Activated naive CD4-positive, alpha-beta T cell treated with anti-CD3 and anti-CD28 coated beads, Interleukin-2, amount 10 ng/mL, durations not matched to agents 7 days and 5 days (primary cell): ENCODE measurements at regions not wholly inside any gene's neighbourhood (a gene's known extent, or its start where the extent isn't known, plus 50 kb on each side); places are given as distances from the start of the nearest gene placed in this dataset.

Experiments
- CTCF ChIA-PET: fragments of 350-600 bp; sonication (Branson Sonifier 250); formaldehyde crosslinking; loops from one replicate; lab custom pipeline; 2021; ENCODE audit warnings: antibody characterized with exemption; lab: Charles Lee
- DNase-seq: peaks from one replicate; pipeline ENCODE4 v3.0.0-alpha.2; 2020
- H3K27ac Mint-ChIP-seq: one replicate; pipeline ENCODE4 v1.8.0; 2021; ENCODE audit warnings: mild to moderate bottlenecking, moderate library complexity, mixed read lengths
- H3K27me3 Mint-ChIP-seq: one replicate; pipeline ENCODE4 v1.8.0; 2021; ENCODE audit warnings: mild to moderate bottlenecking, mixed read lengths
- H3K36me3 Mint-ChIP-seq: one replicate; pipeline ENCODE4 v1.8.0; 2021; ENCODE audit warnings: mixed read lengths
- H3K4me1 Mint-ChIP-seq: one replicate; pipeline ENCODE4 v1.8.0; 2021; ENCODE audit warnings: mixed read lengths
- H3K4me3 Mint-ChIP-seq: one replicate; pipeline ENCODE4 v1.8.0; 2021; ENCODE audit warnings: mild to moderate bottlenecking, moderate library complexity, mixed read lengths
- H3K9me3 Mint-ChIP-seq: one replicate; pipeline ENCODE4 v1.8.0; 2021; ENCODE audit warnings: mixed read lengths

- no peak overlapping the region for H3K27ac Mint-ChIP-seq
- H3K4me1 Mint-ChIP-seq: no peaks in the 10 kb centered on the region
- H3K27me3 Mint-ChIP-seq: peaks cover 3% of the 10 kb centered on the region
- no peaks in the 10 kb centered on the region for H3K36me3 Mint-ChIP-seq
- no peak for DNase-seq
- CTCF ChIA-PET: no interaction called here
- no peak overlapping the region for H3K4me3 Mint-ChIP-seq
- no peaks in the 10 kb centered on the region for H3K9me3 Mint-ChIP-seq
Measured at GRCh38 chr15:37223089-37223488, 122.7 kb upstream of the MEIS2 start.

- no peaks in the 10 kb centered on the region for H3K4me1 Mint-ChIP-seq
- H3K4me3 Mint-ChIP-seq: no peak overlapping the region
- no peak for DNase-seq
- H3K27me3 Mint-ChIP-seq: peaks cover 3% of the 10 kb centered on the region
- H3K36me3 Mint-ChIP-seq: no peaks in the 10 kb centered on the region
- CTCF ChIA-PET: no interaction called here
- H3K27ac Mint-ChIP-seq: no peak overlapping the region
- H3K9me3 Mint-ChIP-seq: no peaks in the 10 kb centered on the region
Measured at GRCh38 chr15:37229855-37230619, 129.7 kb upstream of the MEIS2 start.

- DNase-seq: no peak
- Mint-ChIP-seq H3K4me1 (no peaks in the 10 kb centered on the region), H3K4me3 (no peak overlapping the region), H3K27ac (no peak overlapping the region), H3K36me3 (no peaks in the 10 kb centered on the region), H3K9me3 (peaks cover 2% of the 10 kb centered on the region), H3K27me3 (no peaks in the 10 kb centered on the region)
- CTCF ChIA-PET: no interaction called here
Measured at GRCh38 chr15:37245358-37245757, 145.0 kb upstream of the MEIS2 start.

GRCh38 chr15:37246065-37246464, 145.7 kb upstream of the MEIS2 start:
- DNase-seq: no peak
- Mint-ChIP-seq H3K36me3 (no peaks in the 10 kb centered on the region), H3K4me1 (no peaks in the 10 kb centered on the region), H3K27ac (no peak overlapping the region), H3K9me3 (no peaks in the 10 kb centered on the region), H3K27me3 (no peaks in the 10 kb centered on the region), H3K4me3 (no peak overlapping the region)
- CTCF ChIA-PET: no interaction called here

GRCh38 chr15:37246856-37247255, 146.5 kb upstream of the MEIS2 start:
- Mint-ChIP-seq H3K27me3 (no peaks in the 10 kb centered on the region), H3K4me1 (no peaks in the 10 kb centered on the region), H3K36me3 (no peaks in the 10 kb centered on the region), H3K27ac (no peak overlapping the region), H3K4me3 (no peak overlapping the region), H3K9me3 (no peaks in the 10 kb centered on the region)
- CTCF ChIA-PET: no interaction called here
- no peak for DNase-seq

- no peak for DNase-seq
- no peaks in the 10 kb centered on the region for H3K4me1 Mint-ChIP-seq
- H3K27ac Mint-ChIP-seq: no peak overlapping the region
- H3K27me3 Mint-ChIP-seq: no peaks in the 10 kb centered on the region
- H3K9me3 Mint-ChIP-seq: no peaks in the 10 kb centered on the region
- no peak overlapping the region for H3K4me3 Mint-ChIP-seq
- CTCF ChIA-PET: no interaction called here
- no peaks in the 10 kb centered on the region for H3K36me3 Mint-ChIP-seq
Measured at GRCh38 chr15:37249249-37249648, 148.9 kb upstream of the MEIS2 start.

- no peak for DNase-seq
- H3K4me1 Mint-ChIP-seq: no peaks in the 10 kb centered on the region
Measured at GRCh38 chr15:37252530-37252929, 152.2 kb upstream of the MEIS2 start.

GRCh38 chr15:37253877-37254276, 153.5 kb upstream of the MEIS2 start:
- Mint-ChIP-seq H3K9me3 (no peaks in the 10 kb centered on the region), H3K4me3 (no peak overlapping the region), H3K36me3 (no peaks in the 10 kb centered on the region), H3K27ac (no peak overlapping the region), H3K4me1 (no peaks in the 10 kb centered on the region), H3K27me3 (no peaks in the 10 kb centered on the region)
- DNase-seq: no peak
- CTCF ChIA-PET: no interaction called here

More at GRCh38 chr15:37252530-37252929, 152.2 kb upstream of the MEIS2 start:
- Mint-ChIP-seq H3K9me3 (no peaks in the 10 kb centered on the region), H3K27me3 (no peaks in the 10 kb centered on the region), H3K4me3 (no peak overlapping the region), H3K36me3 (no peaks in the 10 kb centered on the region), H3K27ac (no peak overlapping the region)
- CTCF ChIA-PET: no interaction called here

GRCh38 chr15:37260255-37260654, 159.9 kb upstream of the MEIS2 start:
- peaks cover 7% of the 10 kb centered on the region for H3K9me3 Mint-ChIP-seq
- no peaks in the 10 kb centered on the region for H3K36me3 Mint-ChIP-seq
- no peak for DNase-seq
- CTCF ChIA-PET: no interaction called here
- H3K4me3 Mint-ChIP-seq: no peak overlapping the region
- H3K27me3 Mint-ChIP-seq: no peaks in the 10 kb centered on the region
- no peak overlapping the region for H3K27ac Mint-ChIP-seq
- no peaks in the 10 kb centered on the region for H3K4me1 Mint-ChIP-seq

GRCh38 chr15:37261685-37262084, 161.3 kb upstream of the MEIS2 start:
- DNase-seq: no peak
- Mint-ChIP-seq H3K4me3 (no peak overlapping the region), H3K9me3 (peaks cover 7% of the 10 kb centered on the region), H3K27ac (no peak overlapping the region), H3K27me3 (no peaks in the 10 kb centered on the region), H3K36me3 (no peaks in the 10 kb centered on the region), H3K4me1 (no peaks in the 10 kb centered on the region)
- CTCF ChIA-PET: no interaction called here

GRCh38 chr15:37262922-37263608, 162.7 kb upstream of the MEIS2 start:
- no peak for DNase-seq
- Mint-ChIP-seq H3K27ac (no peak overlapping the region), H3K36me3 (no peaks in the 10 kb centered on the region), H3K27me3 (no peaks in the 10 kb centered on the region), H3K9me3 (peaks cover 7% of the 10 kb centered on the region), H3K4me3 (no peak overlapping the region), H3K4me1 (no peaks in the 10 kb centered on the region)
- CTCF ChIA-PET: no interaction called here

GRCh38 chr15:37289109-37289765, 188.9 kb upstream of the MEIS2 start:
- Mint-ChIP-seq H3K27me3 (no peaks in the 10 kb centered on the region), H3K9me3 (peaks cover 2% of the 10 kb centered on the region), H3K36me3 (no peaks in the 10 kb centered on the region), H3K4me1 (no peaks in the 10 kb centered on the region), H3K4me3 (no peak overlapping the region), H3K27ac (no peak overlapping the region)
- CTCF ChIA-PET: no interaction called here
- DNase-seq: no peak

GRCh38 chr15:37291920-37292319, 191.6 kb upstream of the MEIS2 start:
- no peaks in the 10 kb centered on the region for H3K27me3 Mint-ChIP-seq
- no peak overlapping the region for H3K27ac Mint-ChIP-seq
- no peak for DNase-seq
- no peaks in the 10 kb centered on the region for H3K9me3 Mint-ChIP-seq
- CTCF ChIA-PET: no interaction called here
- no peaks in the 10 kb centered on the region for H3K36me3 Mint-ChIP-seq
- no peaks in the 10 kb centered on the region for H3K4me1 Mint-ChIP-seq
- H3K4me3 Mint-ChIP-seq: no peak overlapping the region

GRCh38 chr15:37298271-37298670, 197.9 kb upstream of the MEIS2 start:
- Mint-ChIP-seq H3K4me1 (no peaks in the 10 kb centered on the region), H3K27ac (no peak overlapping the region), H3K27me3 (no peaks in the 10 kb centered on the region), H3K9me3 (no peaks in the 10 kb centered on the region), H3K36me3 (no peaks in the 10 kb centered on the region), H3K4me3 (no peak overlapping the region)
- DNase-seq: no peak
- CTCF ChIA-PET: no interaction called here

- CTCF ChIA-PET: no interaction called here
- Mint-ChIP-seq H3K27me3 (no peaks in the 10 kb centered on the region), H3K27ac (no peak overlapping the region), H3K4me1 (no peaks in the 10 kb centered on the region), H3K9me3 (peaks cover 7% of the 10 kb centered on the region), H3K4me3 (no peak overlapping the region), H3K36me3 (no peaks in the 10 kb centered on the region)
- no peak for DNase-seq
Measured at GRCh38 chr15:37339437-37339836, 239.1 kb upstream of the MEIS2 start.
